IMR-90 (cell line): ENCODE measurements at regions not wholly inside any gene's neighbourhood (a gene's known extent, or its start where the extent isn't known, plus 50 kb on each side); places are given as distances from the start of the nearest gene placed in this dataset.

ENCODE experiments used
- ATAC-seq: fragments of 200-7000 bp; cut with Tn5 transposase; 2 replicates; pipeline ENCODE4 v1.9.1; 2020; ENCODE audit warnings: low read depth, mild to moderate bottlenecking, moderate library complexity
- BruUV-seq: library from RNA; stranded (reverse); fragments of 400-500 nt; replicated peaks from 2 replicates; lab custom pipeline; 2021; lab: Mats Ljungman, UMichigan
- CTCF ChIA-PET: fragments of 300-600 bp; formaldehyde crosslinking; extraction: SDS; loops from one replicate; lab custom pipeline; 2021; ENCODE audit warnings: antibody characterized with exemption; lab: Yijun Ruan, JAX
- POLR2A ChIA-PET: fragments of 300-600 bp; sonication (Branson Sonifier 250); formaldehyde crosslinking; loops from one replicate; lab custom pipeline; 2022; ENCODE audit warnings: antibody characterized with exemption; ENCODE audit not compliant: unreplicated experiment; lab: Charles Lee
- DNase-seq: peaks from one replicate; pipeline ENCODE4 v3.0.0; 2013
- H2AFZ ChIP-seq: replicated peaks from 2 replicates; pipeline ENCODE3; 2013; ENCODE audit warnings: low read length, mild to moderate bottlenecking; ENCODE audit not compliant: poor library complexity
- H2AK5ac ChIP-seq: 2 replicates; pipeline ENCODE4 v1.6.1; 2013; ENCODE audit warnings: low read depth, low read length, inconsistent platforms
- H2AK9ac ChIP-seq: replicated peaks from 2 replicates; pipeline ENCODE3; 2013; ENCODE audit warnings: mild to moderate bottlenecking, low read depth, low read length, moderate library complexity; ENCODE audit not compliant: poor library complexity
- H2BK120ac ChIP-seq: 2 replicates; pipeline ENCODE4 v1.6.1; 2013; ENCODE audit warnings: low read depth, low read length, inconsistent platforms
- H2BK15ac ChIP-seq: 3 replicates; pipeline ENCODE4 v1.6.1; 2013; ENCODE audit warnings: low read depth, low read length, inconsistent platforms
- H2BK20ac ChIP-seq: 2 replicates; pipeline ENCODE4 v1.6.1; 2013; ENCODE audit warnings: low read depth, mild to moderate bottlenecking, inconsistent platforms, low read length, moderate library complexity
- H2BK5ac ChIP-seq: 2 replicates; pipeline ENCODE4 v1.6.1; 2013; ENCODE audit warnings: mild to moderate bottlenecking, low read depth, low read length, inconsistent platforms; ENCODE audit not compliant: poor library complexity, severe bottlenecking
- H3K14ac ChIP-seq: replicated peaks from 2 replicates; pipeline ENCODE4 v1.6.1; 2013; ENCODE audit warnings: low read depth, low read length, inconsistent platforms
- H3K18ac ChIP-seq: 2 replicates; pipeline ENCODE4 v1.6.1; 2013; ENCODE audit warnings: low read depth, low read length, control low read depth
- H3K23ac ChIP-seq: 2 replicates; pipeline ENCODE4 v1.6.1; 2013; ENCODE audit warnings: low read depth, low read length, inconsistent platforms
- H3K27ac ChIP-seq: 2 replicates; pipeline ENCODE4 v1.5.1; 2013; ENCODE audit warnings: mild to moderate bottlenecking, control low read depth, low read length; ENCODE audit not compliant: insufficient read depth
- H3K27me3 ChIP-seq: 2 replicates; pipeline ENCODE4 v1.6.1; 2013; ENCODE audit warnings: low read length; ENCODE audit not compliant: control insufficient read depth, insufficient read depth
- H3K36me3 ChIP-seq: 2 replicates; pipeline ENCODE4 v1.6.1; 2013; ENCODE audit warnings: low read length, mixed read lengths; ENCODE audit not compliant: control insufficient read depth, insufficient read depth
- H3K4ac ChIP-seq: 2 replicates; pipeline ENCODE4 v1.6.1; 2013; ENCODE audit warnings: low read depth, low read length, inconsistent platforms
- H3K4me1 ChIP-seq: 2 replicates; pipeline ENCODE4 v1.6.1; 2013; ENCODE audit warnings: low read length, mixed read lengths; ENCODE audit not compliant: control insufficient read depth, insufficient read depth
- H3K4me2 ChIP-seq: 2 replicates; pipeline ENCODE4 v1.6.1; 2013; ENCODE audit warnings: low read depth, mild to moderate bottlenecking, control low read depth, low read length, moderate library complexity
- H3K4me3 ChIP-seq: 2 replicates; pipeline ENCODE4 v1.5.1; 2013; ENCODE audit warnings: low read depth, mild to moderate bottlenecking, control low read depth, low read length, moderate library complexity; ENCODE audit not compliant: insufficient read depth
- H3K56ac ChIP-seq: 2 replicates; pipeline ENCODE4 v1.6.1; 2013; ENCODE audit warnings: low read length, inconsistent platforms; ENCODE audit not compliant: insufficient read depth; ENCODE audit errors: extremely low read depth
- H3K79me1 ChIP-seq, 2 experiments: 2 replicates each; pipeline ENCODE4 v1.6.1; 2013; ENCODE audit warnings: low read length in 2 of 2, inconsistent platforms in 1 of 2, low read depth in 1 of 2
- H3K9ac ChIP-seq: 2 replicates; pipeline ENCODE4 v1.6.1; 2013; ENCODE audit warnings: low read depth, low read length, control low read depth
- H3K9me1 ChIP-seq: 2 replicates; pipeline ENCODE4 v1.6.1; 2013; ENCODE audit warnings: low read length, inconsistent platforms; ENCODE audit not compliant: insufficient read depth
- H3K9me3 ChIP-seq: 2 replicates; pipeline ENCODE4 v1.6.1; 2013; ENCODE audit warnings: low read length; ENCODE audit not compliant: control insufficient read depth, insufficient read depth
- H4K20me1 ChIP-seq: 2 replicates; pipeline ENCODE4 v1.6.1; 2013; ENCODE audit warnings: low read length, inconsistent platforms; ENCODE audit not compliant: insufficient read depth
- H4K5ac ChIP-seq: 2 replicates; pipeline ENCODE4 v1.6.1; 2013; ENCODE audit warnings: mild to moderate bottlenecking, low read depth, low read length, control low read depth
- H4K8ac ChIP-seq, 2 experiments: 2 replicates each; pipeline ENCODE4 v1.6.1; 2013; ENCODE audit warnings: low read depth in 2 of 2, low read length in 2 of 2, control low read depth in 1 of 2, inconsistent platforms in 1 of 2
- H4K91ac ChIP-seq: 2 replicates; pipeline ENCODE4 v1.6.1; 2013; ENCODE audit warnings: low read depth, low read length, inconsistent platforms; ENCODE audit not compliant: insufficient read depth
- WGBS, 2 experiments: methylation state at CpG; one replicate each; pipeline versions ENCODE4 v1.1.5 to v1.1.7; 2013; ENCODE audit warnings: missing lambda C conversion rate in 2 of 2; ENCODE audit not compliant: insufficient read length in 1 of 2; ENCODE audit errors: extremely low coverage in 2 of 2; 5-methylcytosine and 5-hydroxymethylcytosine counted together
- dilution Hi-C: fragments of 300-500 bp; cut with HindIII; formaldehyde crosslinking; loops from one replicate; pipeline ENCODE4 v1.14.3; 2018; ENCODE audit warnings: low sequenced_read_pairs; ENCODE audit not compliant: unreplicated experiment
- in situ Hi-C: fragments of 300-500 bp; cut with MboI; formaldehyde crosslinking; loops from 3 replicates; pipeline ENCODE4 v1.14.3; 2019; ENCODE audit warnings: low sequenced_read_pairs, inconsistent platforms, mixed read lengths
- intact Hi-C: fragments of 100-400 bp; cut with micrococcal nuclease; formaldehyde crosslinking; loops from 2 replicates; pipeline ENCODE4 v1.10.0; 2022
- TF ChIP-seq, protein P1 (sequence below): fragments of 150-350 bp; IDR thresholded peaks from 2 replicates; pipeline ENCODE4 v1.6.1; 2017; ENCODE audit warnings: mild to moderate bottlenecking, antibody characterized with exemption, low read length, low read depth

DNA sequence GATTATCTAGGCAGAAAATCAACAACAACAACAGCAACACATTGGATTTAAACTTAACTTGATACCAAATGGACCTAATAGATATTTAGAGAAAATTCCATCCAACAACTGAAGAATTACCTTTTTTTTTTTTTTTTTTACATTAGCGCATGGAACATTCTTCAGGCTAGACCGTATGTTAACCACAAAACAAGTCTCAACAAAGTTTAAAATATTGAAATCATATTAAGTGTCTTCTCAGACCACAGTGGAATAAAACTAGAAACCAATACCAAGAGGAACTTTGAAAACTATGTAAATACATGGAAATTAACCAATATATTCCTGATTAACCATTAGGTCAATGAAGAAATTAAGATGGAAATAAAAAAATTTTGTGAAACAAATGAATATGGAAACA, 315.8 kb downstream of the CSNK1G3 start:
- dilution Hi-C loops: no loop called here
- Histone ChIP-seq H2BK5ac (no peak overlapping the region), H4K20me1 (no peaks in the 10 kb centered on the region), H2BK120ac (no peak overlapping the region), H2BK15ac (no peak overlapping the region), H3K4me1 (no peaks in the 10 kb centered on the region), H4K91ac (no peak overlapping the region), H3K18ac (no peak overlapping the region), H3K27ac (no peak overlapping the region), H3K9ac (no peak overlapping the region), H4K5ac (no peak overlapping the region), H2AK5ac (no peak overlapping the region), H3K56ac (no peak overlapping the region), H3K4me3 (no peak overlapping the region), H2AK9ac (no peak overlapping the region), H3K79me1 (no peaks in the 10 kb centered on the region), H3K14ac (no peak overlapping the region), H3K9me3 (no peaks in the 10 kb centered on the region), H3K4me2 (no peak overlapping the region), H3K23ac (no peak overlapping the region), H3K4ac (no peak overlapping the region), H2AFZ (no peak overlapping the region), H2BK20ac (no peak overlapping the region), H3K36me3 (no peaks in the 10 kb centered on the region), H3K27me3 (no peaks in the 10 kb centered on the region), H3K9me1 (no peaks in the 10 kb centered on the region), H4K8ac (no peak overlapping the region)
- DNase-seq (no peak), ATAC-seq (no peak)
- in situ Hi-C loops: no loop called here
- ChIA-PET CTCF (no interaction called here), POLR2A (no interaction called here)
- BruUV-seq: no TSS peak
- TF ChIP-seq, protein P1, sequence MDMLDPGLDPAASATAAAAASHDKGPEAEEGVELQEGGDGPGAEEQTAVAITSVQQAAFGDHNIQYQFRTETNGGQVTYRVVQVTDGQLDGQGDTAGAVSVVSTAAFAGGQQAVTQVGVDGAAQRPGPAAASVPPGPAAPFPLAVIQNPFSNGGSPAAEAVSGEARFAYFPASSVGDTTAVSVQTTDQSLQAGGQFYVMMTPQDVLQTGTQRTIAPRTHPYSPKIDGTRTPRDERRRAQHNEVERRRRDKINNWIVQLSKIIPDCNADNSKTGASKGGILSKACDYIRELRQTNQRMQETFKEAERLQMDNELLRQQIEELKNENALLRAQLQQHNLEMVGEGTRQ: no peak
- no CpG with 5 or more reads among the region's 2 CpGs for WGBS, 2 experiments
- intact Hi-C loops: no loop called here
